ENCODE measurements at regions not wholly inside any gene's neighbourhood (a gene's known extent, or its start where the extent isn't known, plus 50 kb on each side); places are given as distances from the start of the nearest gene placed in this dataset.

DNA sequence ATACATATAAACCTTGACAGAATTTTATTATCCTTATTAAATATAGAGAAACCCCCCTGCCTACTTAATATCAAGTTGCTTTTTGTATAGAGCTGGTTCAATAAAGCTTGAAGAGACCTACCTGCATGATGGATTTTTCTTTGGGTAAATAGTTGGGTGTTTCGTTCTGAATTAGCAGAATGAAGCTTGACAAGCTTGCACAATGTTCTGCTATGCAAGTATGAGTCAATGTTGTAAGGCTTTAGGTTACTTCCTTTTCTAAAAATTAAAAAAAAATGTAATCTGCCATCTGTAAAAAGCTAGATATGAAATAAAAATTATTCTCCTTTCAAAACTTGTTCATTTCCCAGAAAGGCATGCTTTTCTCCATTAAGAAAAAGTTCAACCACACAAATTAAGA is 1662.6 kb upstream of the SEL1L start:
- no peak for DNase-seq (ENCODE audit: low spot score)

GRCh38 chr14:83197271-83197670 is 1663.6 kb upstream of the SEL1L start:
- no peak for DNase-seq (ENCODE audit: low spot score)

GRCh38 chr14:83207550-83207949 is 1673.9 kb upstream of the SEL1L start:
- no peak for DNase-seq (ENCODE audit: low spot score)

- DNase-seq (ENCODE audit: low spot score) = no peak
Measured at GRCh38 chr14:83208341-83208740, 1674.7 kb upstream of the SEL1L start.

GRCh38 chr14:83217492-83217891 is 1683.8 kb upstream of the SEL1L start:
- no peak for DNase-seq (ENCODE audit: low spot score)

GRCh38 chr14:83247924-83248639 is 1714.4 kb upstream of the SEL1L start:
- DNase-seq (ENCODE audit: low spot score) = no peak

- no peak for DNase-seq (ENCODE audit: low spot score)
Measured at GRCh38 chr14:83251402-83251801, 1717.7 kb upstream of the SEL1L start.

DNA sequence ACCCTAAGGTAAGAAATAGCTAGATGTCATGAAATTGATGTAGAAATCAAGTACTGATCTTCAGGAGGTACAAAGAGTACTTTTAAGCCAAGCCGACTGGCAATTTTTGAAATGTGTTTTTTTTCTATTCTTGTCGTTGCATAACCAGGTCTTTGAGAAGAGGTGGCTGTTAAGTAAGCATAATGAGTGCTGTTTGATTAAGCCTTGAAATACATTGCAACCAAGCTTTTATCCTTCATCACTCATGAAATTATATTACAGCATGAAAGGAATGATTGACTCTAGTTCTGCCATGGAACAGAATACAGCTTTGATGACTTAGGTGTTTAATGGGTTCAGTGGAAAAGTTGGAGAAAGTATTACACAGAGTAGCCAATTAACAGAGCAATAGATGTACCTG is 1720.2 kb upstream of the SEL1L start:
- DNase-seq (ENCODE audit: low spot score) = no peak

- no peak for DNase-seq (ENCODE audit: low spot score)
Measured at GRCh38 chr14:83255015-83255726, 1721.5 kb upstream of the SEL1L start.

DNA sequence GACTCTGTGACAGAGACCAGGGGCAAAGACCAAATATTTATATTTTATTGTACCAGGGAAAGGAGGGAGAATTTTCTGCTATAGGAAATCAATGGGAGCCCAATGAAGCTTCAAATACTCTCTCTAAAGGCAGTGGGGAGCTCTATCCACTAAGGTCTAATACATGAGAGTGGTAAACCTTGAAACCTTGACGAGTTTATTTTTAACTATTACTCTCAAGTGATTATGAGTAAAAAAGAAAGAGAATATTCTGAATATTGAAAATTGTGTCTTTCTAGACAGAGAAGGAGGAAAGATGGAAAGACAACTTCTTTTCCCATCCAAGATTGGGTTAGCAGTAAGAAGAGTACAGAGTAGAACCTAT is 1722.1 kb upstream of the SEL1L start:
- no peak for DNase-seq (ENCODE audit: low spot score)

DNA sequence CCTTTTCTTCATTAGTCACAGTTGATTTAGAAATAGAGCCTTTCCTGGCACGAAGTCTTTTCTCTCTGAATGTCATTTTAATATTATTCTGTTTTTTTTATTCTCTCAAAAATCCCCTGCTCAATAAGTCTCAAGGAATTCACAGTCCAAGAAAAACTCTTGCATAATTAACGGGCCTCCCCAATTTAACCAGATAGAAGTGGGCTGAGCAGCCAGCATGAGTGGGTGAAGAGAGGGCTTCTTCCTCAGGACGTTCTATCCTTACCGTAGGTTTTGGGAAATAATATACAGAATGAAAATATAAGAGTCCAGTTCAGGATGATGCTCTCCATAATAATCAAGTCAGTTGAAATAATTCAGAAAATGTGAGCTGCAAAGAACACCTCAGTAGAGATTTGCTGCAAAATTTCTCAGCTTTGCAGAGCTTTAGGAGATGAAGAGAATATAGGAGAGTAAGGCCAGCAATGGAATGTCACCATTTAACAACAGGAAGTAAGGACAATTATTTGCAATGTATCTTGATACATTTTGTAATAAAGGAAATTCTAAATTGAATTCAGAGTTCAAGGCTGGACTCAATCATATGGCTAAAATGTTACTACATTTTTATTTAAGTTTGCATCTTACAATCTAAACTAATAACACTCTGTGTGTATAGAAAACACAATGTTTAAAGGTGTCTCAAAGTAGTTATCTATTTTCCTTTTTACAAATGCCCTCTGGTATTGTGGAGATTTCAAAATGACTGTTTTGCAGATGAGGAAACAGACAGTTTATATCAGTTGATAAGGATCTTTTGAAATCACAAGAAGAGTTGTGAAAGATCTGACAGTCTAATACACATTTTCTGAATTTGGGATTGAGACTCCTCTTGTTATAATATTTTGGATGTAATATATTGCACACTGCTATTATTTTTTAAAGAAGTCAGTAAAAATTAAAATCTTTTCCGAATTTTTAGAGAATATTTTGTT is 1724.1 kb upstream of the SEL1L start:
- DNase-seq (ENCODE audit: low spot score) = no peak

DNA sequence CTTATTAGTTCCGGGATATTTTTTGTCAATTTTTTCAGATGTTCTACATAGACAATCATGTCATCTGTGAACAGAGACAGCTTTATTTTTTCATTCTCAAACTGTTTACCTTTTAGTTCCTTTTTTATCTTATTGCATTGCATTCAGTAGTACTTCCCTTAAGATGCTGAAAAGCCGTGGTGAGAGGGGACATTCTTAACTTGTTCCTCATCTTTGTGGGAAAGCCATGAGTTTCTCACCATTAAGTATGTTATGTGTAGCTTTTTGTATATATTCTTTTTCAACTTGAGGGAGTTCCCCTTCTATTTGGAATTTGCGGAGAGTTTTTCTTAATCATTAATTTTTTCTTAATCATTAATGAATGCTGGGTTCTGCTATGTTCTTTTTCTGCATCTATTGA is 1727.1 kb upstream of the SEL1L start:
- no peak for DNase-seq (ENCODE audit: low spot score)

DNA sequence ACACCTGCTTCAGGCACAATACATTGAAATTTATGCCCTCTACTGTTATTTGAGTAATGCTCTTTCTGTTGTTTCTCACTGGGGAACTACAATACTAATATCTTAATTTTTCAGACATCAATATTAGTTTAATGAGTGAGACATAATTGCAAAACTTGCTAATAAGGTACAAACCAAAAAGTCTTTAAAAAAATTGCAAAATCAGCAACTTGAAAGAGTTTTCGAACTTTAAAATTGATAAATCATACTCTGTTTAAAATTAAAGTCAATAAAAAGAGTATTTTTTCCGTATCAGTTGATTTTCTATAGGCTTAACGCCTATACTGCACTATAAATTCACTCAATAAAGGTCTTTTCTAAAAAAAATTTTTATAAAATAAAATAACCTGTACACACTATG is 1735.9 kb upstream of the SEL1L start:
- no peak for DNase-seq (ENCODE audit: low spot score)

DNA sequence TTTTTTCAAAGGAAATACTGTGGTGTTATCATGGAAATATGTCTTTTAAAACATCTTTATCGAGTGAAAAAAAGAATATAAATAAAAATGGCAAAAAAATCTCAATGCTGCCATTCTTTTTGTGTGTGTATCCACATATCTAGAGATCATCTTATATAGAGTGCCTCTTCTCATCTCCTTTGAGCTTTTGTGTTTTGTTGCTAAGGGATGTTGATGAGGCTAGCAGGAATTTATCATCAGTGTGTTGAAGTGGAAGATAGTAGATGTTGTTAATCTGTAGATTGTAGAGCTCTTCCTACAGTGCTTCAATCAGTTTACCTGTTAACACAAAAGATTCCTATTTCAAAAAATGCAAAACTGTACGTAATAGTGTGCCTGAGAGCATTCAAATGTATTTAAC is 1738.0 kb upstream of the SEL1L start:
- DNase-seq (ENCODE audit: low spot score) = no peak

GRCh38 chr14:83280719-83281118 is 1747.1 kb upstream of the SEL1L start:
- no peak for DNase-seq (ENCODE audit: low spot score)

DNA sequence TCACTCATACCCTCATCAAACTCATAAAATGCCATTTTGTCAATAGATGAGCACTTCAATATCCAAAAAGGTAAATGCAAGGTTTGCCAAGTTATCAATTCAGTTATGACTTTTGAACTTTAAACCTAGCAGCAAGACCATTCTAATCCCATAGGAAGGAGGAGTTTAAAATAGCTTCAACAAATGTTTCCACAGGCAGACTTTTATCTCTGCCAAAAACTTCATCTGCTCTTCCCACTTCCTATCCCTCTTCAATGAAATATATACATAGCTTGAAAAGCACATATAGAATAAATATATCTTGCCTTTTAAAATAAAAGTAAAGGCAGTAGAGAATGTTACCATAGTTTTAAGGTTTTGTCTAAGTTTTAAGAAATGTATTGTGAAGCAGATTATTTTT is 1749.1 kb upstream of the SEL1L start:
- no peak for DNase-seq (ENCODE audit: low spot score)

DNA sequence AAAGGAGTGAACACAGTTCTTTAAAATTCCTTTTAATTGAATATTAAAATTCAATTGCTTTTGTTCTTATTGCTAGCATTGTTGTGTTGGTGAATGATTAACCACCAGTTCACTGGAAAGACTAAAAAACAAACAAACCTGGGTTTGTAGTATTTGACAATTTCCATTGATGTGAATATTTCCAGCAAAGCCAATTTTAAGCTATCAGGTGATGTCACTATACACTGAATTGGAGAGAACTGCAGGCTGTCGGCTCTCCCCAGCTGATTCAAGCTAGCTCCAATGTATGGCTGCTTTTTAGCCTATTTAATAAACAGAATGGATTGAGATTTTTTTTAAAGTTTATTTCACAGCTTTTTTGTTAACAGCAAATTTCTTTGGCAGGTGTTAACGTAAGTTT is 1753.6 kb upstream of the SEL1L start:
- no peak for DNase-seq (ENCODE audit: low spot score)

DNA sequence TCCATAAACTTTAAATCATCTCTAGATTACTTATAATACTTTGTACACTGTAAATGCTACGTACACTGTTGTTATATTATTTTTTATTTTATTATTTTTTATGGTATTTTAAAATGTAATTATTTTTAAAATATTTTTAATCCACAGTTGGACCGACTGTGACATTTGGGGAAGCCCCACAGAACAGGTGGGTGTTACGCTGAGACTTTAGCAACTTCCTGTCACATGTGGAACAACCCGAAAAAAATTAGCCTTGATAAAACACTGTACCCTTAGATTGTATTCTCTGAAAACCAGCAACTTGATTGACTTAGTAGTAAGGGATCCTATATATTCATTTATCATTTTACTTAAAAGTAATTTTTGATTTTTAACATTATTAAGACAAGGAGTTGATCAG is 1755.7 kb upstream of the SEL1L start:
- DNase-seq (ENCODE audit: low spot score) = no peak

GRCh38 chr14:83289896-83290295 is 1756.2 kb upstream of the SEL1L start:
- no peak for DNase-seq (ENCODE audit: low spot score)

DNA sequence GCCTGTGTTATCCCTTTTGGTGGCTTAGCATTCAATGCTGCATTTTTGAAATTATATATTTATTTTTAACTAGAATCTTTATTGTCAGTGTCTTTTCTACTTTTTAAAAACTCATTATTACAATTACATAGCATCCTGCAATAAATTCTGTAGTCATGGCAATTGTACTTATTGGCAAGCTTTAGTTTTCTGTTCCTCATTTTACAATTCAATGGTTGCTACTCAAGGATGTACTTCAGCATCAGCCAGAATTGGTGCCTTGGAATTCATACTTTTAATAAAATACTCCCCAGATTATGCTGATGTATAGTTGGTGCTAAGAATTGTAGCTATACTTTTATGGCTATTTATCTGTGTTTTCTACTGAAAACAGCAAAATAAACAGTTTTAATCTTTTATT is 1756.8 kb upstream of the SEL1L start:
- no peak for DNase-seq (ENCODE audit: low spot score)

DNA sequence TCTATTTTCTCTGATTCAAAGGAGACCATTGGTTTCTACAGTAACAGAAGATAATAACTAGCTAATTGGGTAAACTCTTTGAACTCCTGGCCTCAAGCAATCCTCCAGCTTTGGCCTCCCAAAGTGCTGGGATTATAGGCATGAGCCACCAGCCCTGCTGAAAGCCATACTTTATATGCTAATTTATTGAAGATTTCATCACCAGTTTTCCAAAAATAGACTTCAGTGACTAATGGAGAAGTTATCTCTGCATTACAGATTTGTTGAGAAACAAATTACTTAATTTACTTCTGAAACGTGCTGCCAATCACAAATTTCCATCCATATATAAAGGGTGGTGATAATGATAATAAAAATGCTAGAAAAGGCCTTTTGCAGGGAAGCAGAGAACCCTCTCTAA is 1758.1 kb upstream of the SEL1L start:
- no peak for DNase-seq (ENCODE audit: low spot score)

DNA sequence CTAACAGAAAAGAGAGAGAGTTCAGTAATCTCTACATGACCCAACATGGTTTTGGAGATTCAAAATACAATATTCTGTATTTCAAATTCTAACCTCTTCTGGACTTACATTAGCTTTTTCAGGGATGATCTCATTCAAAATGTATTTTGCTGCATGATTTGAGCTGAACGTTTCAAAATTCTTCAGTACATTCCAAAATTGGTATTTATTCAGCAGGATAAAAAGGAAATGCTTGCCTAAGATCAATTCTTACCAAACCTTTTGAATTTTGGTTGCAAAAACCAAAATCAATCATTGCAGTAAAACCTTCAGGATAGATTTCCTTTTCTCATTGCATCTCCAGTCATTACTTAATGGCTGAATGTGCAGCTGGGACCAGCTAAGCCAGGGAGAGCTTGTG is 1761.3 kb upstream of the SEL1L start:
- no peak for DNase-seq (ENCODE audit: low spot score)

GRCh38 chr14:83297361-83297760 is 1763.7 kb upstream of the SEL1L start:
- no peak for DNase-seq (ENCODE audit: low spot score)

Data from CD4-positive, alpha-beta T cell treated with Interleukin-6 at 100 ng/mL for 8 hours (primary cell).